ENCODE measurements at regions not wholly inside any gene's neighbourhood (a gene's known extent, or its start where the extent isn't known, plus 50 kb on each side); places are given as distances from the start of the nearest gene placed in this dataset.

DNA sequence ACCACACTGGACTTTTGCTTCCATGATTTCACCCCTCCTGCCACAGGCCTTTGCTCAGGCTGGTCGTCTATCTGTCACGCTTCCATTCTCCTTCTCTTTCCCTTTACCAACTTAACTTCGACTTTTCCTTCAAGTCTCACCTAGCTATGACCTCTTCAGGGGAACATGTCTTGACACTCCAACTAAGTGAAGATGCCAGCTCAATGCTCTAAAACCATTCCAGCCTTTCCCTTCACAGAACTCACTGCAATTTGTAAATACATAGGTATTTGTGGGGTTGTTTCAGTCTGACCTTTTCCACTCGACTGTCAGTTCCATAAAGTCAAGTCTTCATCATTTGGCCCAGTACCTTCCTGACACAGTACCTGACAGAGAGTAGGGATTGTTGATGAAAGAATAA, 358.6 kb upstream of the CAMK1G start:
- DNase-seq (ENCODE audit: low spot score) (no peak), ATAC-seq (ENCODE audit: insufficient number of reproducible peaks, low FRiP score, low read depth) (no peak)
- Histone ChIP-seq H3K27ac (no peak overlapping the region), H3K9me3 (no peaks in the 10 kb centered on the region), H3K36me3 (no peaks in the 10 kb centered on the region), H3K27me3 (replicated peaks; ENCODE audit: insufficient read depth) (no peaks in the 10 kb centered on the region), H3K4me1 (ENCODE audit: control insufficient read depth in 1 of 2, low read depth in 2 of 2) (no peaks in the 10 kb centered on the region), H3K4me3 (no peak overlapping the region)
- TF ChIP-seq, protein P1, sequence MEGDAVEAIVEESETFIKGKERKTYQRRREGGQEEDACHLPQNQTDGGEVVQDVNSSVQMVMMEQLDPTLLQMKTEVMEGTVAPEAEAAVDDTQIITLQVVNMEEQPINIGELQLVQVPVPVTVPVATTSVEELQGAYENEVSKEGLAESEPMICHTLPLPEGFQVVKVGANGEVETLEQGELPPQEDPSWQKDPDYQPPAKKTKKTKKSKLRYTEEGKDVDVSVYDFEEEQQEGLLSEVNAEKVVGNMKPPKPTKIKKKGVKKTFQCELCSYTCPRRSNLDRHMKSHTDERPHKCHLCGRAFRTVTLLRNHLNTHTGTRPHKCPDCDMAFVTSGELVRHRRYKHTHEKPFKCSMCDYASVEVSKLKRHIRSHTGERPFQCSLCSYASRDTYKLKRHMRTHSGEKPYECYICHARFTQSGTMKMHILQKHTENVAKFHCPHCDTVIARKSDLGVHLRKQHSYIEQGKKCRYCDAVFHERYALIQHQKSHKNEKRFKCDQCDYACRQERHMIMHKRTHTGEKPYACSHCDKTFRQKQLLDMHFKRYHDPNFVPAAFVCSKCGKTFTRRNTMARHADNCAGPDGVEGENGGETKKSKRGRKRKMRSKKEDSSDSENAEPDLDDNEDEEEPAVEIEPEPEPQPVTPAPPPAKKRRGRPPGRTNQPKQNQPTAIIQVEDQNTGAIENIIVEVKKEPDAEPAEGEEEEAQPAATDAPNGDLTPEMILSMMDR (IDR thresholded peaks at IDR 0.05) = no peak

DNA sequence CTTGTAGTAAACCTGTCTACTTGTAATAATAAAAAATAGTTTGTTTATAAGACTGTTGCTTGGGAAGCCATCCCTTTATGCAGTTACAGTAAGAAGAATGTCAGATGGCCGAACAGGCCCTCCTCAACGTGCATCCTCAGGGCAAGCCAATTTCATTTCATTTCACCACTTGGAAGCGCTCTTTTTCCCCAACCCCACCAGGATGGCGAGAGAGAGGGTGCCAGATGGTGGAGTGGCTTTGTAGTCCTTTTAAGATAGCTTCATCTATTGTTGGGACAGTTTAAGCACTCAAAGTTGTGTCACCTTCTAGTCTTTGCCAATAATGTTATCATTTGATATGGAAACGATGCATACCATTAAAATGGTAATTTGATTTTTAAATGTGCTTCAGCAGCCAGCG, 356.3 kb upstream of the CAMK1G start:
- TF ChIP-seq, protein P1 (IDR thresholded peaks at IDR 0.05) = no peak
- no peak for ATAC-seq (ENCODE audit: insufficient number of reproducible peaks, low FRiP score, low read depth)

DNA sequence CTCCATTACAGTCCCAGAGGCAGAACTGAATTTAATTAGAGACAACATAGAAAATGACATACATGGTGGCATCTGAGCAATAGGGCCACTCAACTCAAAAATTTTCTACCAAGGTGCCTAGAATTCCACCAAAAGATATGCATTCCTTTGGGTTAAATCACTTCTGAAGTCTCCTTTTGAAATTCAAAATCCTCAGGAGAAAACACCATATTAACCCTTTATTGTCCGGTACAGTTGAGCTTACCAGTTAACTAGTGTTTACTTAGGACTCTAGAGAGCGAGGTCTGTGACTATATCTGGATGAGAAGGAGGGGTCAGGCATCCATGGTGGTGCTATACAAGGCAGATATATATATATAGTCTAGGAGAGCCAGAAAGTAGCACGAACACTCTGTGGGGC, 355.6 kb upstream of the CAMK1G start:
- DNase-seq (ENCODE audit: low spot score) (no peak), ATAC-seq (ENCODE audit: insufficient number of reproducible peaks, low FRiP score, low read depth) (no peak)
- Histone ChIP-seq H3K27ac (no peak overlapping the region), H3K36me3 (no peaks in the 10 kb centered on the region), H3K4me3 (no peak overlapping the region), H3K9me3 (peaks cover 3% of the 10 kb centered on the region), H3K4me1 (ENCODE audit: control insufficient read depth in 1 of 2, low read depth in 2 of 2) (no peaks in the 10 kb centered on the region), H3K27me3 (replicated peaks; ENCODE audit: insufficient read depth) (no peaks in the 10 kb centered on the region)
- TF ChIP-seq, protein P1 (IDR thresholded peaks at IDR 0.05) = no peak

More for the DNA sequence above, 356.3 kb upstream of the CAMK1G start:
- Histone ChIP-seq H3K4me3 (no peak overlapping the region), H3K4me1 (ENCODE audit: control insufficient read depth in 1 of 2, low read depth in 2 of 2) (no peaks in the 10 kb centered on the region), H3K9me3 (peaks cover 3% of the 10 kb centered on the region), H3K27ac (no peak overlapping the region), H3K36me3 (no peaks in the 10 kb centered on the region), H3K27me3 (replicated peaks; ENCODE audit: insufficient read depth) (no peaks in the 10 kb centered on the region)
- no peak for DNase-seq (ENCODE audit: low spot score)

DNA sequence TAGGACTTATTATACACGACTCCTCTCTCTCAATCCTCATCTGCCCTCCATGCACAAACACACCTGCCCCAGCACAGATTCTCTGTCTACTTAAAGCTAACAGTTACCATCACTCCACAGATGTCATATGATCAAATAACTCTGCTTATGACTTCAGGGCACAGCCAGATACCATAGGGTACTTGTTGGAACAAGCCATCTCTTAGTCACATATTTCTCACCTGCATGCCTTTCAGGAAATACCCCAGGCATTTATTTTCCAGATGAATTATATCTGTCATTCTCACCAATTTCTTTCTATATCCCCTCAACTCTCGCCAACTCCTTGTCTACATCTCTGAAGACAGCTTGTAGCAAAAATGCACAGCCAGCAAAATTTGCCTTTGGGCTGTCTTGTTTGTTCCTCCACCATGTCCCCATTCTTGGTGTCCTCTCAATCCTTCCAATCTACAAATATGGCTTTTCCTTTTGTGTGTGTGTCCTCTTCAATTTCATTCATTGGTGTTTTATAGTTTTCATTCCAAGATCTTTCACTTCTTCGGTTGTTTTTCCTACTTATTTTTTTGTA, 353.9 kb upstream of the CAMK1G start:
- ATAC-seq (ENCODE audit: insufficient number of reproducible peaks, low FRiP score, low read depth) = no peak
- no peaks in the 10 kb centered on the region for H3K4me1 ChIP-seq (ENCODE audit: control insufficient read depth in 1 of 2, low read depth in 2 of 2)
- no peak for DNase-seq (ENCODE audit: low spot score)

DNA sequence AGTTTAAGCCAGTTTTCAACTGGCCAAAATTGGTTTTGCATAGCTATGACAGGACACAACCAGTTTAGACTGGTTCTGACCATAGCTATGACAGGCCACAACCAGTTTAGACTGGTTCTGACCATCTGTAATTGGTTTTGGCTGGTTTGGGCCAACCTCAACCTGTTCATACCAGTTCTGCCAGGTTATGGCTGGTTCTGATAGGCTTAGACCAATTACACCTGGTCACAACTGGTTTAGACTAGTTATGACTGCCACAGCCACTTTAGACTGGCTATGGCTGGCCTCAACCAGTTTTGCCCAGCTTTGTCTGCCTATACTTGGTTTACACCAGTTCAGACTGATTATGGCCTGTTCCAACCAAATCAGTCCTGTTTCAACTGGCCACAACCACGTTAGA, 353.2 kb upstream of the CAMK1G start:
- Histone ChIP-seq H3K27ac (no peak overlapping the region), H3K36me3 (no peaks in the 10 kb centered on the region), H3K27me3 (replicated peaks; ENCODE audit: insufficient read depth) (no peaks in the 10 kb centered on the region), H3K9me3 (peaks cover 3% of the 10 kb centered on the region), H3K4me3 (no peak overlapping the region), H3K4me1 (ENCODE audit: control insufficient read depth in 1 of 2, low read depth in 2 of 2) (no peaks in the 10 kb centered on the region)
- no peak for DNase-seq (ENCODE audit: low spot score)
- no peak for ATAC-seq (ENCODE audit: insufficient number of reproducible peaks, low FRiP score, low read depth)
- TF ChIP-seq, protein P1 (IDR thresholded peaks at IDR 0.05) = no peak

More for the DNA sequence above, 353.9 kb upstream of the CAMK1G start:
- TF ChIP-seq, protein P1 (IDR thresholded peaks at IDR 0.05) = no peak
- H3K36me3 ChIP-seq = no peaks in the 10 kb centered on the region
- no peak overlapping the region for H3K27ac ChIP-seq
- H3K9me3 ChIP-seq = peaks cover 3% of the 10 kb centered on the region
- no peaks in the 10 kb centered on the region for H3K27me3 ChIP-seq (replicated peaks; ENCODE audit: insufficient read depth)
- no peak overlapping the region for H3K4me3 ChIP-seq

All from thoracic aorta (tissue), 2 donors.